ENCODE measurements at regions not wholly inside any gene's neighbourhood (a gene's known extent, or its start where the extent isn't known, plus 50 kb on each side); places are given as distances from the start of the nearest gene placed in this dataset.

DNA sequence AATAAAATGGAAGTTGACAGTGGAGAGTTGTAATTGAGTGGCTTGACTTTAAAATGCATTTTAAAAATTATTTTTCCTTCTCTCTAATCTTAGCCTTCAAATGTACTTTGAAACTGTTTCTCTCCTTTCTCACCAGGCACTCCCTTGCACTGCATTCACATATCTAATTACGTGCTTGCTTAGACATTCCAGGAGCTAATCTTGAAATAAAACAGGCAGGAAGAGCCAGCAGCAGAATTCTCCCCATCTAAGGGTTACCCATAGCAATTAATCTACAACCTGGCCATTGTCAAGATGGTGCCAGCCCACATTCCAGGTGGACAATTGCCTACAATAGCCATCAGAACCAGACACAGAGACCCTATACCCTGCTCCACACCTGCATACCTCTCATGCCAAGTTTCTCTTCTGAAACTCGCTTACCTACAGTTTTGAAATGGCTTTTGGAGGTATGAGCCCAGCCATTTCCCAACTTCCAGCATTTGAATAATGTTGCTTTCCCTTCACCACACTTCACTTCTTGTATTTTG, 167.6 kb upstream of the GJE1 start:
- no peaks in the 10 kb centered on the region for H3K4me1 Mint-ChIP-seq (ENCODE audit: low read depth, unreplicated experiment)
- no TSS peak for BruUV-seq (replicated peaks)
- no peaks in the 10 kb centered on the region for H3K9me3 ChIP-seq
- no peak overlapping the region for H3K27ac Mint-ChIP-seq (ENCODE audit: unreplicated experiment)
- no peak overlapping the region for H3K4me3 Mint-ChIP-seq (ENCODE audit: unreplicated experiment)
- no peaks in the 10 kb centered on the region for H3K4me1 ChIP-seq
- H3K27me3 ChIP-seq (replicated peaks; ENCODE audit: control insufficient read depth, insufficient read depth, low read length) = no peaks in the 10 kb centered on the region
- H3K27me3 Mint-ChIP-seq (ENCODE audit: insufficient read depth, unreplicated experiment) = no peaks in the 10 kb centered on the region
- intact Hi-C loops (cut with micrococcal nuclease; ENCODE audit: unreplicated experiment) = no loop called here
- H3K36me3 ChIP-seq (ENCODE audit: control insufficient read depth, insufficient read depth, low read length) = no peaks in the 10 kb centered on the region
- H3K9me3 Mint-ChIP-seq (ENCODE audit: unreplicated experiment) = no peaks in the 10 kb centered on the region
- TF ChIP-seq, protein P1, sequence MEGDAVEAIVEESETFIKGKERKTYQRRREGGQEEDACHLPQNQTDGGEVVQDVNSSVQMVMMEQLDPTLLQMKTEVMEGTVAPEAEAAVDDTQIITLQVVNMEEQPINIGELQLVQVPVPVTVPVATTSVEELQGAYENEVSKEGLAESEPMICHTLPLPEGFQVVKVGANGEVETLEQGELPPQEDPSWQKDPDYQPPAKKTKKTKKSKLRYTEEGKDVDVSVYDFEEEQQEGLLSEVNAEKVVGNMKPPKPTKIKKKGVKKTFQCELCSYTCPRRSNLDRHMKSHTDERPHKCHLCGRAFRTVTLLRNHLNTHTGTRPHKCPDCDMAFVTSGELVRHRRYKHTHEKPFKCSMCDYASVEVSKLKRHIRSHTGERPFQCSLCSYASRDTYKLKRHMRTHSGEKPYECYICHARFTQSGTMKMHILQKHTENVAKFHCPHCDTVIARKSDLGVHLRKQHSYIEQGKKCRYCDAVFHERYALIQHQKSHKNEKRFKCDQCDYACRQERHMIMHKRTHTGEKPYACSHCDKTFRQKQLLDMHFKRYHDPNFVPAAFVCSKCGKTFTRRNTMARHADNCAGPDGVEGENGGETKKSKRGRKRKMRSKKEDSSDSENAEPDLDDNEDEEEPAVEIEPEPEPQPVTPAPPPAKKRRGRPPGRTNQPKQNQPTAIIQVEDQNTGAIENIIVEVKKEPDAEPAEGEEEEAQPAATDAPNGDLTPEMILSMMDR (IDR thresholded peaks at IDR 0.05; ENCODE audit: insufficient read depth in 1 of 2, low read depth in 1 of 2, low read length in 1 of 2, severe bottlenecking in 1 of 2, unreplicated experiment in 1 of 2) = no peak
- DNase-seq = no peak
- ChIA-PET CTCF (no interaction called here), POLR2A (no interaction called here)
- no peaks in the 10 kb centered on the region for H3K36me3 Mint-ChIP-seq (ENCODE audit: insufficient read depth, unreplicated experiment)
- H3K4me3 ChIP-seq (ENCODE audit: low read depth, low read length) = no peak overlapping the region

DNA sequence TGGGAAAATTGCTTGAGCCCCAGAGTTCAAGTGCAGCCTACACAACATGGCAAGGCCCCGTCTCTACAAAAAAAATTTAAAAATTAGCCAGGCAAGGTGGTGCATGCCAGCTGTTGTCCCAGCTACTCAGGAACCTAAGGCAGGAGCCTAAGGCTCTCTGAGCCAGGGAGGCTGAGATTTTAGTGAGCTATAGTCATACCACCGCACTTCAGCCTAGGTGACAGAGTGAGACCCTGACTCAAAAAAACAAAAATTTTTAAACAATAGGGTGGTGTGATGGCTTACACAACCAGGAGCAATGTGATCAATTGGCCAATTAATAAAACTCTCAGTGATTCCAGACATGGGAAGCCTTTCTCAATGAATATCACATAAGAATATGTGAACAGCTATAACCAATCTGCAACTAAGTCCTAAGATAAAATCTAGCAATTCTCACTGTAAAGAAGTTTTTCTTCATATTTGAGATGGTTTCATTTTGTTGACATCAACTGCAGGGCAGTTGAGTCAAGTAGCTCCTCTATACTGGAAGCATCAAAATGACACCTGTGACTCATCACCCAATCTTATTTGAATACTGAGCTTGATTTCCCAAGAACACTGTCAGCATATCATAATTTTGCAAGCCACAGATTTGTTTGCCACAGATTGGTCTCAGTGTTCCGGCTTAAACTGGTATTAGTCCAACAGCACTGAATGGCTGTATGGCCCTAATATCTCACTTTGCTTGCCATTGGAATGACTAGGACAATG, 169.0 kb upstream of the GJE1 start:
- Histone ChIP-seq H3K4me1 (no peaks in the 10 kb centered on the region), H3K27me3 (replicated peaks; ENCODE audit: control insufficient read depth, insufficient read depth, low read length) (no peaks in the 10 kb centered on the region), H3K4me3 (ENCODE audit: low read depth, low read length) (no peak overlapping the region), H3K36me3 (ENCODE audit: control insufficient read depth, insufficient read depth, low read length) (no peaks in the 10 kb centered on the region), H3K9me3 (no peaks in the 10 kb centered on the region)
- Mint-ChIP-seq H3K4me1 (ENCODE audit: low read depth, unreplicated experiment) (no peaks in the 10 kb centered on the region), H3K9me3 (ENCODE audit: unreplicated experiment) (no peaks in the 10 kb centered on the region), H3K36me3 (ENCODE audit: insufficient read depth, unreplicated experiment) (no peaks in the 10 kb centered on the region), H3K4me3 (ENCODE audit: unreplicated experiment) (no peak overlapping the region), H3K27ac (ENCODE audit: unreplicated experiment) (no peak overlapping the region), H3K27me3 (ENCODE audit: insufficient read depth, unreplicated experiment) (no peaks in the 10 kb centered on the region)
- BruUV-seq (replicated peaks) = no TSS peak
- TF ChIP-seq, protein P1 (IDR thresholded peaks at IDR 0.05; ENCODE audit: insufficient read depth in 1 of 2, low read depth in 1 of 2, low read length in 1 of 2, severe bottlenecking in 1 of 2, unreplicated experiment in 1 of 2) = no peak
- ChIA-PET POLR2A (no interaction called here), CTCF (no interaction called here)
- no peak for DNase-seq
- intact Hi-C loops (cut with micrococcal nuclease; ENCODE audit: unreplicated experiment) = no loop called here

DNA sequence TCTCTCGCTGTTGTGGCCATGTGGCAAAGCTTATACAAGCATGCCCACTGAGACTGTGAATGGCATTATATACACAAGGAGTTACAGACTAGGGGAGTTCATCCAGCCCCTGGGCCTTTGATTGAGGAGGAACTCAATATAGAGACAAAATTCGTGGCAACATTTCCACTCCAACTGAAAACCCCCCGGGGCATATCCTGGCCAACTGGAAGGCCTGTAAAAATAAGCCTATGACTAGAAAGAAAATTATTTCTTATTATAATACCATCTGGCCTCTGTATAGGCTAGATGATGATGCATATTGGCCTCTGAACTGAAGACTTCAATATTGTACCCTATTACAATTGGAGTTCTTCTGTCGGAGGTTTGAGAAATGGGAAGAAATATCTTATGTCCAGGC, 175.5 kb upstream of the GJE1 start:
- BruUV-seq (replicated peaks) = no TSS peak
- Histone ChIP-seq H3K4me3 (ENCODE audit: low read depth, low read length) (no peak overlapping the region), H3K36me3 (ENCODE audit: control insufficient read depth, insufficient read depth, low read length) (no peaks in the 10 kb centered on the region), H3K9me3 (peaks cover 5% of the 10 kb centered on the region; the same call in 1 of the 2 replicates), H3K27me3 (replicated peaks; ENCODE audit: control insufficient read depth, insufficient read depth, low read length) (no peaks in the 10 kb centered on the region), H3K4me1 (no peaks in the 10 kb centered on the region)
- intact Hi-C loops (cut with micrococcal nuclease; ENCODE audit: unreplicated experiment) = no loop called here
- H3K9me3 Mint-ChIP-seq (ENCODE audit: unreplicated experiment) = peaks cover 29% of the 10 kb centered on the region
- H3K27ac Mint-ChIP-seq (ENCODE audit: unreplicated experiment) = no peak overlapping the region
- no peaks in the 10 kb centered on the region for H3K4me1 Mint-ChIP-seq (ENCODE audit: low read depth, unreplicated experiment)
- no peak for DNase-seq
- POLR2A ChIA-PET = no interaction called here
- H3K4me3 Mint-ChIP-seq (ENCODE audit: unreplicated experiment) = no peak overlapping the region
- no peaks in the 10 kb centered on the region for H3K36me3 Mint-ChIP-seq (ENCODE audit: insufficient read depth, unreplicated experiment)
- no peaks in the 10 kb centered on the region for H3K27me3 Mint-ChIP-seq (ENCODE audit: insufficient read depth, unreplicated experiment)
- CTCF ChIA-PET = no interaction called here
- TF ChIP-seq, protein P1 (IDR thresholded peaks at IDR 0.05; ENCODE audit: insufficient read depth in 1 of 2, low read depth in 1 of 2, low read length in 1 of 2, severe bottlenecking in 1 of 2, unreplicated experiment in 1 of 2) = no peak
